GM19452 (cell line): ENCODE measurements at regions not wholly inside any gene's neighbourhood (a gene's known extent, or its start where the extent isn't known, plus 50 kb on each side); places are given as distances from the start of the nearest gene placed in this dataset.
"Not testable (repeated sequence)": the region's sequence is repeated elsewhere in the genome, so short reads cannot be mapped to it uniquely, and the experiment has no call there.

ENCODE experiments used
- ATAC-seq: cut with Tn5 transposase; IDR thresholded peaks from one replicate; pipeline ENCODE4 v1.9.1; 2021; ENCODE audit not compliant: unreplicated experiment

GRCh38 chr10:81708929-81709328 lies 166.1 kb upstream of the NRG3 start:
- ATAC-seq: no peak

DNA sequence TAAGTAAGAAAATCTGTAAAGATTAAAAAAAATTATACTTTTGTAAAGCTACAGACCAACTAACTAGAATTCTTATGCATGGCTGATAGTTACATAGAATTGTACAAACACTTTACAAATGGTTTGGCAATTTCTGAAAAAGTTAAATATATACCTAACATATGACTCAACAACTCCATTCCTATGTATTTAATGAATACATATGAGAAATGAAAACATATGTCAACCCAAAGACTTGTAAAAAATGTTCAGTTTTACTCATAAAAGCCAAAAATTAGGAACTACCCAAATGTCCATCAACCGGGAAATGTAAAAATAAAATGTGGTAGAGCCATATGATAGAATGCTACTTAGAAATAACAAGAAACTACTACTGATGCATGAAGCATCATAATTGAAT lies 152.6 kb upstream of the NRG3 start:
- no peak for ATAC-seq

DNA sequence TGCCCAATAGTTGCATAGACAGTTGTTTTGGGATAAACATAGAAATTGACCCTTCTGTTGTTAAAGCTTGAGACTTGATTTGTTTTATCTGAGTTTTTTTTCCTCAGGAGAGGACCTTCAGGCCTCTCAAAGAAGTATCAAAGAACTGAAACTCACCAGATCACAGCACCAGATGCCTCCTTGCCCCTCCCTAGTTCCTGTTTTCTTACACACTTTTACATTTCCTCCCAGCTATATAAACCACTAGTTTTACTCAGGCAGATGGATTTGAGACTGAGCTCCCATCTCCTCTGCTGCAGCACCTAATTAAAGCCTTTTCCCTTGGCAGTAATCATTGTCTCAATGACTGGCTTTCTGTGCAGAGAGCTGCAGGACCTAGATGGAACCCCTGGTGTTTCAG lies 150.6 kb upstream of the NRG3 start:
- no peak for ATAC-seq

GRCh38 chr10:81725851-81726250 lies 149.1 kb upstream of the NRG3 start:
- no peak for ATAC-seq

GRCh38 chr10:81728692-81729091 lies 146.3 kb upstream of the NRG3 start:
- ATAC-seq: no peak

DNA sequence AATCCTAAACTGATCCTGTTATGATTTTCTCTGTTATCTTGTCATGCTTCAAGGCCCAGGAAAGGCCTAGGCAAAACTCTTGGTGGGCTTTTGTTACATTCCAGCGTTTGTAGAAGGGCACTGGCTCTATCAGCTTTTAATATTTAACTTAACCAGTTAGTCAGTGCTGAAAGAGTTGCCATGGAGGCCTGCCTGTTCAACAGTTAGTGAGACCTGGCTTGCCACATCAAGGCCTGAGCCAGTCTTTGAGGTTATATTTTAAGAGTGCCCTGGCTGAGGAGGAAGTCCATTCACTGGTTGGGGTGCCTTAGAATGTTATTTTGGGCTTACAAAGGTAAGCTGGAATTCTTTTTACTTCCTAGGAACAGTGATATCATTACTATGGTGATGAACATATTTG lies 144.1 kb upstream of the NRG3 start:
- no peak for ATAC-seq

- no peak for ATAC-seq
Observed at GRCh38 chr10:81733542-81733941, 141.5 kb upstream of the NRG3 start.

- ATAC-seq: not testable (repeated sequence)
Observed at GRCh38 chr10:81735167-81735566, 139.8 kb upstream of the NRG3 start.

GRCh38 chr10:81759111-81759510 lies 115.9 kb upstream of the NRG3 start:
- no peak for ATAC-seq

GRCh38 chr10:81784111-81784597 lies 90.8 kb upstream of the NRG3 start:
- ATAC-seq: no peak

DNA sequence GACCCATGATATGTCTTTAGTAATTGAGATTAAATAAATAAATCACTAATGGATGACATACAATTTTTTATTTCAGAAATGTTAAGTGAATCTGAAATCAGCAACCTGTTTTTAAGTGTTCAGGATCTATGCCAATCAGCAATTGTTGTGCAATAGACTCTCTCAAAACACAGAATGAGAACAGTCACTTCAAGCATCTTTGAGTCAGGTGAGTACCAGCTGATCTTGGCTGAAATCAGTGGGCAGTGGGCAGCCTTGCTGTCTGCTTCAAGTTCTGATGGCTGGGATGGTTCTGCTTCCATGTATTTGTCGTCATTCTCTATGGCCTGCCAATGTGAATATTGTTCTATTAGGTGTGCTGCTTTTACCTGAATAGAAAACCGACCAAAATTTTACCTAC lies 82.3 kb upstream of the NRG3 start:
- no peak for ATAC-seq

DNA sequence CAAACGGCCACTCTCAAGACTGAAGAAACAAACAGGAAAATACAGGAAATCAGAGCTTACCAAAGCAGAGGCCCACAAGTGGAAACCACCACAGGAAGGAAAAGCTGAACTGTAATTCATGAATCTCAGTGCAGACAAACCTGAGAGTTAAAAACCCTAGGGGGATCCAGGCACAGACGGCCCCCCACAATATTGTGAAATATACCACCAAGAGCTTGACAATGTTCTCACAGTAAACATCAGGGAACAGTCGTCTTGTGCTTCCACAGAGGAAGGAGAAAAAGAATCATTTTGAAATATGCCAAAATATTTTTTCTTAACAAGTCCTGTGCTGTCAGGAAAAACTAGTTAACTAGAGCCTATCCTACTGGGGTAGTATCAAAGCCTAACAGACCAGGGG lies 68.2 kb upstream of the NRG3 start:
- no peak for ATAC-seq

DNA sequence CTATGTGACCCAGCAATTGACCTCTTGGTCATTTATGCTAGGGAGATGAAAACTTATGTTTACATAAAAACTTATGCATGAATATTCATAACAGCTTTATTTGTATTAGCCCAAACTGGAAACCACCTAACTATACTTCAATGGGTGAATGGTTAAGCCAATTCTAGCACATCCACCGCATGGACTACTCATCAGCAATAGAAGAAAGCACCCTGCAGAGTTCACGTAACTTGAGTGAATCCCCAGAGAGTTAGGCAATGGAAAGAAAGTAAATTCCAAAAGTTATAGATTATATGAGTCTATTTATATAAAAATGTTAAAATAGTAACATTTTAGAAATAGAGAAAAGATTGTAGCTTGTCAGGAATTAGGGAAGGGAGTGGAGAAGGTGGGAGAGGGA lies 60.2 kb upstream of the NRG3 start:
- ATAC-seq: no peak

DNA sequence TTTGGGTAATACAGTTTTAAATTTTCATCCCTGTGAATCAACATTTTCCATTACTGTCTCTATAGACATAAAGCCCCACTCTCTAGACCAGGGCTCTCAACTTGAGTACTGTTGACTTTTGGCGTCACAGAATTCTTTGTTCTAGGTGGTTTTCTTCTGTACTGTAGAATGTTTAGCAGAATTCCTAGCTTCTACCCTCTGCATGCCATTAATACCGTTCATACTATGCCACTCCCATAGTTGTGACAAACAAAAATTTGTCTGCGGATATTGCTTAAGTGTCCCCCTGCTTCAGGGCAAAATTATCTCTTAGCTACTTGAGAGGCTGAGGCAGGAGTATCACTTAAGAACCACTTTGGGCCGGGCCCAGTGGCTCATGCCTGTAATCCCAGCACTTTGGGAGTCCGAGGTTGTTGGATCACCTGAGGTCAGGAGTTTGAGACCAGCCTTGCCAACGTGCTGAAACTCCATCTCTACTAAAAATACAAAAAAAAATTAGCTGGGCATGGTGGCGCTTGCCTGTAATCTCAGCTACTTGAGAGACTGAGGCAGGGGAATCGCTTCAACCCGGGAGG lies 57.3 kb upstream of the NRG3 start:
- ATAC-seq: no peak

- ATAC-seq: no peak
Observed at GRCh38 chr10:81820418-81820817, 54.6 kb upstream of the NRG3 start.
